Neuronal stem cell (in vitro differentiated cells): ENCODE measurements at regions not wholly inside any gene's neighbourhood (a gene's known extent, or its start where the extent isn't known, plus 50 kb on each side); places are given as distances from the start of the nearest gene placed in this dataset.

Experiments
- DNase-seq: peaks from one replicate; pipeline ENCODE4 v3.0.0-alpha.2; 2013; ENCODE audit warnings: low spot score
- H2AFZ ChIP-seq: one replicate; pipeline ENCODE4 v1.6.1; 2013; ENCODE audit warnings: mild to moderate bottlenecking, low read length, inconsistent platforms
- H2AK5ac ChIP-seq: 2 replicates; pipeline ENCODE4 v1.6.1; 2013; ENCODE audit warnings: low read depth, mild to moderate bottlenecking, inconsistent platforms, low read length, moderate library complexity, mixed read lengths
- H2BK120ac ChIP-seq: 2 replicates; pipeline ENCODE4 v1.6.1; 2013; ENCODE audit warnings: low read depth, mild to moderate bottlenecking, inconsistent platforms, low read length, moderate library complexity, mixed read lengths
- H2BK12ac ChIP-seq: one replicate; pipeline ENCODE4 v1.6.1; 2013; ENCODE audit warnings: low read length, inconsistent platforms
- H2BK15ac ChIP-seq: 2 replicates; pipeline ENCODE4 v1.6.1; 2013; ENCODE audit warnings: mild to moderate bottlenecking, low read length, inconsistent platforms, mixed read lengths
- H2BK5ac ChIP-seq: one replicate; pipeline ENCODE4 v1.6.1; 2013; ENCODE audit warnings: inconsistent platforms, mild to moderate bottlenecking, low read length, moderate library complexity
- H3K14ac ChIP-seq: one replicate; pipeline ENCODE4 v1.6.1; 2013; ENCODE audit warnings: low read length, inconsistent platforms
- H3K18ac ChIP-seq: 2 replicates; pipeline ENCODE4 v1.6.1; 2013; ENCODE audit warnings: low read length, inconsistent platforms
- H3K23ac ChIP-seq: 2 replicates; pipeline ENCODE4 v1.6.1; 2013; ENCODE audit warnings: low read depth, mild to moderate bottlenecking, mixed read lengths, low read length, inconsistent platforms; ENCODE audit not compliant: poor library complexity
- H3K27ac ChIP-seq: replicated peaks from 3 replicates; pipeline ENCODE4 v1.5.1; 2013; ENCODE audit warnings: low read length, inconsistent platforms
- H3K27me3 ChIP-seq, 3 experiments: 2 replicates each; pipeline ENCODE4 v1.6.1; 2013; ENCODE audit warnings: low read length in 3 of 3, mild to moderate bottlenecking in 2 of 3, inconsistent platforms in 1 of 3, low read depth in 1 of 3, mixed read lengths in 1 of 3, moderate library complexity in 1 of 3; ENCODE audit not compliant: control insufficient read depth in 3 of 3, insufficient read depth in 3 of 3
- H3K36me3 ChIP-seq, 2 donors: replicated peaks in 1 of 2; 2 replicates each; pipeline ENCODE4 v1.6.1; 2013; ENCODE audit warnings: low read length in 2 of 2; ENCODE audit not compliant: control insufficient read depth in 2 of 2, insufficient read depth in 2 of 2
- H3K4ac ChIP-seq: 2 replicates; pipeline ENCODE4 v1.6.1; 2013; ENCODE audit warnings: inconsistent platforms, mild to moderate bottlenecking, low read length, moderate library complexity
- H3K4me1 ChIP-seq, 2 donors: 1 replicate in 1 of 2; 2 replicates in 1 of 2; pipeline ENCODE4 v1.6.1; 2013; ENCODE audit warnings: low read length in 2 of 2, low read depth in 1 of 2; ENCODE audit not compliant: control insufficient read depth in 2 of 2, insufficient read depth in 1 of 2
- H3K4me2 ChIP-seq: one replicate; pipeline ENCODE4 v1.6.1; 2013; ENCODE audit warnings: mild to moderate bottlenecking, low read length, inconsistent platforms; ENCODE audit not compliant: insufficient read depth, poor library complexity, severe bottlenecking
- H3K4me3 ChIP-seq, 2 donors: 2 replicates each; pipeline ENCODE4 v1.5.1; 2013; ENCODE audit warnings: low read length in 2 of 2, mild to moderate bottlenecking in 2 of 2, inconsistent platforms in 1 of 2, moderate library complexity in 1 of 2
- H3K79me1 ChIP-seq: one replicate; pipeline ENCODE4 v1.6.1; 2013; ENCODE audit warnings: low read depth, mild to moderate bottlenecking, inconsistent platforms, low read length, moderate library complexity
- H3K9ac ChIP-seq: one replicate; pipeline ENCODE4 v1.6.1; 2013; ENCODE audit warnings: mild to moderate bottlenecking, low read depth, low read length, inconsistent platforms; ENCODE audit not compliant: poor library complexity
- H3K9me3 ChIP-seq, 2 donors: replicated peaks in 1 of 2; 2 replicates each; pipeline versions ENCODE3 to v1.6.1; 2013; ENCODE audit warnings: low read length in 2 of 2, mild to moderate bottlenecking in 2 of 2, inconsistent platforms in 1 of 2, low read depth in 1 of 2, mixed read lengths in 1 of 2, moderate library complexity in 1 of 2; ENCODE audit not compliant: control insufficient read depth in 2 of 2, insufficient read depth in 1 of 2
- H4K8ac ChIP-seq: one replicate; pipeline ENCODE4 v1.6.1; 2013; ENCODE audit warnings: low read depth, mild to moderate bottlenecking, inconsistent platforms, low read length, moderate library complexity
- H4K91ac ChIP-seq: one replicate; pipeline ENCODE4 v1.6.1; 2013; ENCODE audit warnings: low read length, low read depth, mild to moderate bottlenecking, inconsistent platforms; ENCODE audit not compliant: poor library complexity
- WGBS, 2 donors: extraction: QIAGEN DNeasy Blood & Tissue Kit; methylation state at CpG; one replicate each; pipeline ENCODE4 v1.1.7; 2013; ENCODE audit warnings: missing lambda C conversion rate in 2 of 2, mixed read lengths in 1 of 2; ENCODE audit not compliant: insufficient read length in 2 of 2, insufficient replicate concordance in 1 of 2; ENCODE audit errors: extremely low coverage in 2 of 2; 5-methylcytosine and 5-hydroxymethylcytosine counted together

DNA sequence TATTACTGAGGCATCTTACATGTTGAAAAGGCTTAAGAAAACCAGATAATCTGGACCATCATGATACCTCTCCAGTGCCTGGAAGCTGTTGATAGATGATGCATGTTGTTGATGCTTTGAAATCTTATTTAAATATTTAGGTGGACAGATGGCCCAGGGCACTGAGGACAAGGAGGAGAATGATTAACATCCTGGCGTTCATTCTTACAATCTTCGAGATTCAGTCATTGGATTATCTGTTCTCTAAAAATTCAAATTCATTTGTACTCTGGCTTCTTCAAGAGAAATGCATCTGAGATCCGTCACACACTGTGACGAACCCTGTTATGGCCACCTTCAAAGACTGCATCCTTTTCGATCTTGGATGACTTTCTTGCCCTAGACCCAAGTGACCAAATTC is 121.3 kb upstream of the IGF1 start:
- no CpG with 5 or more reads among the region's 5 CpGs for WGBS, 2 donors

DNA sequence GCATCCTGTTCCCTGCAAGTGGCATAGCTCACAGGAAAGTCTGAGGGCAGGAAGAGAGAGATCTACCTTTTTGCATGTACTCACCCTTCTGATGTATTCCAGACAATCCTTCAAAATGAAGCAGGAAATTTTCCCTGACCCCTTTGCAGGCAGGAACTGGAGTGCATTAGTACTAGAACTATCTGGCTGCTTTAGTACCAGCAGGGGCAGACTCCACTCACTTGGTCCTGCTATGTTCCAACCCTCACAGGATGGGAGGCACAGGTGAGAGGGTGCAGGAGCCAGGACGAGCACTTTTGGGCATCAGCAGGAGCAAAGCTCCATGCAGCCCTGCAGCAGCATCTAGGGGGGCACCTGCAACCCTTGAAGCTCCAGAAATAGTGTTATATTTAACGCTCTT is 116.3 kb upstream of the IGF1 start:
- peaks cover 0 to 2% (median 0%) of the 10 kb centered on the region in 3 experiments for H3K27me3 ChIP-seq
- no peak overlapping the region for H3K23ac ChIP-seq
- no peak overlapping the region for H3K4me3 ChIP-seq
- H2BK15ac ChIP-seq: no peak overlapping the region
- DNase-seq: no peak
- no peak overlapping the region for H3K18ac ChIP-seq
- no peaks in the 10 kb centered on the region for H3K9me3 ChIP-seq
- no peak overlapping the region for H3K4ac ChIP-seq
- no peak overlapping the region for H2BK5ac ChIP-seq
- no peaks in the 10 kb centered on the region for H3K79me1 ChIP-seq
- no peaks in the 10 kb centered on the region for H3K36me3 ChIP-seq
- no peak overlapping the region for H4K91ac ChIP-seq
- H2AFZ ChIP-seq: no peak overlapping the region
- H3K4me2 ChIP-seq: no peak overlapping the region
- no peaks in the 10 kb centered on the region for H3K4me1 ChIP-seq
- no peak overlapping the region for H2AK5ac ChIP-seq
- WGBS, 2 donors: no CpG with 5 or more reads among the region's 2 CpGs
- no peak overlapping the region for H4K8ac ChIP-seq
- H2BK120ac ChIP-seq: no peak overlapping the region
- H2BK12ac ChIP-seq: no peak overlapping the region
- H3K9ac ChIP-seq: no peak overlapping the region
- H3K27ac ChIP-seq: no peak overlapping the region
- H3K14ac ChIP-seq: no peak overlapping the region

More for the DNA sequence above, 121.3 kb upstream of the IGF1 start:
- no peak overlapping the region for H3K27ac ChIP-seq
- no peaks in the 10 kb centered on the region for H3K9me3 ChIP-seq
- no peak overlapping the region for H2BK120ac ChIP-seq
- peaks cover 0 to 2% (median 0%) of the 10 kb centered on the region in 3 experiments for H3K27me3 ChIP-seq
- H3K79me1 ChIP-seq: no peaks in the 10 kb centered on the region
- no peak overlapping the region for H3K4ac ChIP-seq
- no peak overlapping the region for H2BK12ac ChIP-seq
- no peak for DNase-seq
- no peak overlapping the region for H3K4me2 ChIP-seq
- no peak overlapping the region for H4K8ac ChIP-seq
- no peak overlapping the region for H2BK15ac ChIP-seq
- no peak overlapping the region for H2AFZ ChIP-seq
- H2AK5ac ChIP-seq: no peak overlapping the region
- H3K14ac ChIP-seq: no peak overlapping the region
- H4K91ac ChIP-seq: no peak overlapping the region
- H3K18ac ChIP-seq: no peak overlapping the region
- no peak overlapping the region for H2BK5ac ChIP-seq
- no peak overlapping the region for H3K9ac ChIP-seq
- H3K4me3 ChIP-seq: no peak overlapping the region
- no peaks in the 10 kb centered on the region for H3K36me3 ChIP-seq
- no peaks in the 10 kb centered on the region for H3K4me1 ChIP-seq
- H3K23ac ChIP-seq: no peak overlapping the region

GRCh38 chr12:102596031-102596430 is 115.7 kb upstream of the IGF1 start:
- Histone ChIP-seq H2BK15ac (no peak overlapping the region), H4K91ac (no peak overlapping the region), H3K79me1 (no peaks in the 10 kb centered on the region), H3K4ac (no peak overlapping the region), H3K27me3 (peaks cover 0 to 2% (median 0%) of the 10 kb centered on the region in 3 experiments), H3K23ac (no peak overlapping the region), H2AK5ac (no peak overlapping the region), H3K14ac (no peak overlapping the region), H2AFZ (no peak overlapping the region), H3K36me3 (no peaks in the 10 kb centered on the region), H3K4me3 (no peak overlapping the region), H2BK5ac (no peak overlapping the region), H3K4me2 (no peak overlapping the region), H3K27ac (no peak overlapping the region), H3K9ac (no peak overlapping the region), H3K9me3 (no peaks in the 10 kb centered on the region), H4K8ac (no peak overlapping the region), H3K18ac (no peak overlapping the region), H2BK120ac (no peak overlapping the region), H3K4me1 (no peaks in the 10 kb centered on the region), H2BK12ac (no peak overlapping the region)
- DNase-seq: no peak
- WGBS, 2 donors: no CpG with 5 or more reads among the region's 8 CpGs

DNA sequence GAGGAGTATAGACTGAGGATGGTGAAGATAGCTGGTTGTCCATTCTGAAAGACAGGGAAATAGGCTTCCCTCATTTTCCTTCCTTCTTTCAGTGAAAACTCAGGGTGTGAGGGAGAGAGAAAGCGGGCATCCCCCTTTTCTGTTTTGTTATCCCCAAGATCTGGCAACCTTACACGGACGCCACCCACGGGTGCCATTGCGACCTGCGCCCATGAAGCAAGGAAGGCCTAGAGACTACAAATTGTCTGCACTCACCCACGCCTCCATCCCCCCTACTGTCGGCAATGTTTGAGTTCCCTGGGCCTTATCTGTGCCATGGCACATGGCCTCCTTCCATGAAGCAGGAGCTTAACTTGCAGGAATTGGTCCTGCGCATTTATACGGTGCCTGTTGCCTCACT is 115.0 kb upstream of the IGF1 start:
- no peak for DNase-seq
- no peak overlapping the region for H2BK15ac ChIP-seq
- no peak overlapping the region for H2BK12ac ChIP-seq
- no peak overlapping the region for H3K4ac ChIP-seq
- no peak overlapping the region for H3K18ac ChIP-seq
- no peak overlapping the region for H2AK5ac ChIP-seq
- no peak overlapping the region for H3K4me2 ChIP-seq
- H2BK5ac ChIP-seq: no peak overlapping the region
- H3K4me1 ChIP-seq: no peaks in the 10 kb centered on the region
- no peaks in the 10 kb centered on the region for H3K79me1 ChIP-seq
- H3K27ac ChIP-seq: no peak overlapping the region
- no CpG with 5 or more reads among the region's 10 CpGs for WGBS, 2 donors
- H3K14ac ChIP-seq: no peak overlapping the region
- H4K8ac ChIP-seq: no peak overlapping the region
- no peak overlapping the region for H2AFZ ChIP-seq
- no peaks in the 10 kb centered on the region for H3K36me3 ChIP-seq
- H3K27me3 ChIP-seq: peaks cover 0 to 2% (median 0%) of the 10 kb centered on the region in 3 experiments
- no peak overlapping the region for H2BK120ac ChIP-seq
- no peak overlapping the region for H3K4me3 ChIP-seq
- H3K9me3 ChIP-seq: no peaks in the 10 kb centered on the region
- H3K9ac ChIP-seq: no peak overlapping the region
- no peak overlapping the region for H4K91ac ChIP-seq
- H3K23ac ChIP-seq: no peak overlapping the region
